Skeletal muscle tissue (tissue), 4 donors: ENCODE measurements at regions not wholly inside any gene's neighbourhood (a gene's known extent, or its start where the extent isn't known, plus 50 kb on each side); places are given as distances from the start of the nearest gene placed in this dataset. TPM values are rescaled to one million over a fixed set of nuclear protein-coding genes. Genes with fewer than 3 reads are reported as not detected.

Experiments used
- H3K27ac ChIP-seq: one replicate; pipeline ENCODE4 v1.7.0; 2013; ENCODE audit warnings: mild to moderate bottlenecking, low read depth, low read length, inconsistent platforms
- H3K27me3 ChIP-seq, 3 donors: one replicate each; pipeline ENCODE4 v1.7.0; 2013; ENCODE audit warnings: low read length in 3 of 3; ENCODE audit not compliant: control insufficient read depth in 3 of 3, insufficient read depth in 3 of 3
- H3K36me3 ChIP-seq, 3 donors: one replicate each; pipeline ENCODE4 v1.7.0; 2013; ENCODE audit warnings: low read length in 3 of 3; ENCODE audit not compliant: control insufficient read depth in 3 of 3, insufficient read depth in 3 of 3
- H3K4me1 ChIP-seq, 3 donors: one replicate each; pipeline ENCODE4 v1.7.0; 2013; ENCODE audit warnings: low read length in 3 of 3, mild to moderate bottlenecking in 3 of 3; ENCODE audit not compliant: control insufficient read depth in 3 of 3, insufficient read depth in 3 of 3
- H3K4me3 ChIP-seq, 3 donors: one replicate each; pipeline ENCODE4 v1.7.0; 2013; ENCODE audit warnings: low read length in 3 of 3
- H3K9ac ChIP-seq, 3 donors: one replicate each; pipeline ENCODE4 v1.7.0; 2013; ENCODE audit warnings: low read length in 3 of 3, mild to moderate bottlenecking in 3 of 3, moderate library complexity in 2 of 3, low read depth in 1 of 3
- H3K9me3 ChIP-seq, 3 donors: one replicate each; pipeline ENCODE4 v1.7.0; 2013; ENCODE audit warnings: low read length in 3 of 3; ENCODE audit not compliant: control insufficient read depth in 3 of 3
- small RNA-seq: library from RNA; depleted of rRNA; stranded (forward); fragments of <200 nt; gene quantifications from one replicate; pipeline ENCODE3, GENCODE V24; 2014
- donor health status: Osteomylitis.

DNA sequence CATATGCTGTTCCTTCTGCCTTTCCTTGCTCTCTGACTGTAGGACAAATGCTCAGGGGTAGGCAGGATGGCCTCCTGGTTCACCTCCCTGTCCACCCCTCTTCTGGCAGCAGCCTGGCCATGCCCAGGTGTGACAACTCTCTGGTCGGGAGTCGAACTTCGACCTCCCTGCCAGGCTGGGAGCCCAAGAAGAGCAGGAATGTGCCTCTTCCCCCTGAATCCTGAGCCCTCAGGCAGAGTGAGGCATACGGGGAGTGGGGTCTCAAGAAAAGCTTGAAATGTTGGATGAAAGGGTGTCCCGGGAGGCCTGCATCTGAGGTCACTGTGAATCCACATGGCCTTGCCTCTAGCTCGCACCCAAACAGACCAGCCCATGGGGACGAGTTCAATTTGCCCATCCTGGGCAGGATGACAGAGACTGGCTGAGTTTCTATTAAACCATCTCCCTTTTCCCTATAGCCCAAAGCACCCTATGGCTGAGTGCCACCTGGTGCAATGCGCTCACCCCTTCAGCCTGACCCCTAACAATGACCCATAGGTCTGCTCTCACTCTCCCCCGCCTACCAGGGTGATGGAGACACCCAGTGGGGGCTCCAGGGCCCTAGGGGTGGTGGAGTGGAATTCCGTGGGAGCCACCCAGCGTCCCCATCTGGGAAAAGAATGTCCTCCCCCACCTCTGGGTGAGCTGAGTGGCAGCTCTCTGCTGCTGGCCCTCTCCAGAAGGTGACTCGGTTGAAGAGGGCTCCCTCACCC, 52.9 kb upstream of the DIO3 start:
- H3K9me3 ChIP-seq, result peaks cover 0 to 5% (median 4%) of the 10 kb centered on the region in 3 donors
- H3K4me3 ChIP-seq, result no peak overlapping the region
- H3K36me3 ChIP-seq, result no peaks in the 10 kb centered on the region
- H3K27me3 ChIP-seq, result peaks cover 3 to 31% (median 31%) of the 10 kb centered on the region in 3 donors
- H3K4me1 ChIP-seq, result peaks cover 0 to 6% (median 2%) of the 10 kb centered on the region in 3 donors
- no peak overlapping the region for H3K9ac ChIP-seq
- no peak overlapping the region for H3K27ac ChIP-seq

DNA sequence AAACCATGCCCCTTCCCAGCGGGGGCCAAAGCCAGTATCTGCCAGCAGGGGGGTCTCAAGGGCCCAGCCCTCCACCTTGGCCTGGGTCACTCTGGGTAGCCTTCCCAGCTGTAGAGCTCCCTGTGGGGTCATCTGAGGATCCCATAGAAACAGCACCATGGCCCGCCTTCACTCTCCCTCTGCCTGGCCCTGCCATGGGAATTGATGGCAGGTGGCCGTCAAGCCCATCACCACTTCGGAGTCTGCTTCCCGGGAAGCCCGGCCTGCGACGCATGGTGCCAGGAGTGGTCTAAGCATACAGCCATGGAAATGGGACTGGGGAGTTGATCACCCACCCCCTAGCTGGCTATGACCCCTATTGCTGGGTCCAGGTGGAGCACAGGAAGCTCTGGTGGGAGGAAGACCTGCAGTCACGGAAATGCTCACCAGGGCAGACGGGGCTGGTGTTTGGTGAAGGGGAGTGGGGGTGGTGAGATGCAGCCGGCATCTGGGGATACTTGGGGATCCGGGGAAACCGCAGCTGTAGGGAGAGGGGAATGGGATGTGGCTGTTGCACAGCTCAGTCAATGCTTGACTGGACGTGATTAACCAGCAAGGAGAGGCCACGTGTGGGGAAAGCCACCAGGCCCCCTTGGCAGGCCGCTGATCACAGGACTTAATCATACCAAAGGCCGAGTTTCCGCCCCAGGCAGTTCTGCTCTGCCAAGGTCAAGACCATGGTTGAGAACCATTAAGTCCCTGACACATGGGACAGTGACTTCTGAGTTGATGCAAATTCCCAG, 52.2 kb upstream of the DIO3 start:
- no peak overlapping the region for H3K4me3 ChIP-seq
- peaks cover 3 to 28% (median 25%) of the 10 kb centered on the region in 3 donors for H3K27me3 ChIP-seq
- no peak overlapping the region for H3K9ac ChIP-seq
- H3K4me1 ChIP-seq, result peaks cover 0 to 6% (median 2%) of the 10 kb centered on the region in 3 donors
- no peak overlapping the region for H3K27ac ChIP-seq
- no peaks in the 10 kb centered on the region for H3K9me3 ChIP-seq
- H3K36me3 ChIP-seq, result no peaks in the 10 kb centered on the region

GRCh38 chr14:101509730-101510371, 51.4 kb upstream of the DIO3 start:
- Histone ChIP-seq H3K9ac (no peak overlapping the region), H3K36me3 (no peaks in the 10 kb centered on the region), H3K4me1 (peaks cover 0 to 6% (median 2%) of the 10 kb centered on the region in 3 donors), H3K27ac (no peak overlapping the region), H3K9me3 (no peaks in the 10 kb centered on the region), H3K27me3 (peaks cover 3 to 29% (median 21%) of the 10 kb centered on the region in 3 donors), H3K4me3 (no peak overlapping the region)

- H3K9ac ChIP-seq, result no peak overlapping the region
- no peak overlapping the region for H3K4me3 ChIP-seq
- H3K27ac ChIP-seq, result no peak overlapping the region
- no peaks in the 10 kb centered on the region for H3K36me3 ChIP-seq
- peaks cover 0 to 4% (median 2%) of the 10 kb centered on the region in 3 donors for H3K9me3 ChIP-seq
- peaks cover 0 to 25% (median 21%) of the 10 kb centered on the region in 3 donors for H3K27me3 ChIP-seq
- H3K4me1 ChIP-seq, result peaks cover 0 to 6% (median 2%) of the 10 kb centered on the region in 3 donors
Observed at GRCh38 chr14:101511199-101511598, 50.1 kb upstream of the DIO3 start.

Small RNA genes lying in the stretch of these regions (small RNA-seq; reads per million reads assigned to genes)
- 25.0 reads per million, percentile 94 among the genes with 10 or more reads in this experiment for gene MIR1185-1
- 3.3 reads per million, percentile 88 among the genes with 10 or more reads in this experiment for gene MIR1185-2
- 0.35 reads per million, percentile 42 among the genes with 10 or more reads in this experiment for gene MIR1193
- 21.5 reads per million, percentile 94 among the genes with 10 or more reads in this experiment for gene MIR1197
- 116 reads per million, percentile 96 among the genes with 10 or more reads in this experiment for gene MIR134
- gene MIR154, result 111 reads per million, percentile 96 among the genes with 10 or more reads in this experiment
- gene MIR299, result 338 reads per million, percentile 97 among the genes with 10 or more reads in this experiment
- not detected for gene MIR300
- gene MIR323A, result 122 reads per million, percentile 96 among the genes with 10 or more reads in this experiment
- 5.5 reads per million, percentile 90 among the genes with 10 or more reads in this experiment for gene MIR323B
- gene MIR329-1, result not detected
- gene MIR329-2, result not detected
- gene MIR369, result 536 reads per million, percentile 98 among the genes with 10 or more reads in this experiment
- gene MIR377, result 209 reads per million, percentile 97 among the genes with 10 or more reads in this experiment
- gene MIR379, result 139 reads per million, percentile 97 among the genes with 10 or more reads in this experiment
- gene MIR380, result 13.0 reads per million, percentile 93 among the genes with 10 or more reads in this experiment
- 38,468 reads per million, percentile 100 among the genes with 10 or more reads in this experiment for gene MIR381
- gene MIR409, result 2,708 reads per million, percentile 99 among the genes with 10 or more reads in this experiment
- gene MIR411, result 10,618 reads per million, percentile 100 among the genes with 10 or more reads in this experiment
- 10.6 reads per million, percentile 92 among the genes with 10 or more reads in this experiment for gene MIR412
- 50.2 reads per million, percentile 95 among the genes with 10 or more reads in this experiment for gene MIR485
- 178 reads per million, percentile 97 among the genes with 10 or more reads in this experiment for gene MIR487A
- gene MIR487B, result 1,049 reads per million, percentile 99 among the genes with 10 or more reads in this experiment
- gene MIR494, result 49.3 reads per million, percentile 95 among the genes with 10 or more reads in this experiment
- gene MIR495, result 262 reads per million, percentile 97 among the genes with 10 or more reads in this experiment
- 22.3 reads per million, percentile 94 among the genes with 10 or more reads in this experiment for gene MIR496
- 160 reads per million, percentile 97 among the genes with 10 or more reads in this experiment for gene MIR539
- gene MIR541, result 443 reads per million, percentile 98 among the genes with 10 or more reads in this experiment
- gene MIR543, result 363 reads per million, percentile 98 among the genes with 10 or more reads in this experiment
- gene MIR544A, result 0.16 reads per million
- gene MIR654, result 3,098 reads per million, percentile 99 among the genes with 10 or more reads in this experiment
- 43.1 reads per million, percentile 95 among the genes with 10 or more reads in this experiment for gene MIR655
- gene MIR656, result 13.4 reads per million, percentile 93 among the genes with 10 or more reads in this experiment
- gene MIR668, result 18.6 reads per million, percentile 93 among the genes with 10 or more reads in this experiment
- 65.6 reads per million, percentile 96 among the genes with 10 or more reads in this experiment for gene MIR758
- 936 reads per million, percentile 98 among the genes with 10 or more reads in this experiment for gene MIR889
- not detected for gene RF00012
- gene RF00181, result 0.21 reads per million
- gene SNORD114-10, result 21.7 reads per million, percentile 94 among the genes with 10 or more reads in this experiment
- gene SNORD114-11, result 30.6 reads per million, percentile 94 among the genes with 10 or more reads in this experiment
- gene SNORD114-12, result 99,140 reads per million, percentile 100 among the genes with 10 or more reads in this experiment
- gene SNORD114-13, result 38.4 reads per million, percentile 95 among the genes with 10 or more reads in this experiment
- gene SNORD114-14, result 587 reads per million, percentile 98 among the genes with 10 or more reads in this experiment
- 349 reads per million, percentile 98 among the genes with 10 or more reads in this experiment for gene SNORD114-15
- gene SNORD114-16, result 0.30 reads per million, percentile 31 among the genes with 10 or more reads in this experiment
- gene SNORD114-17, result 811 reads per million, percentile 98 among the genes with 10 or more reads in this experiment
- 1.3 reads per million, percentile 81 among the genes with 10 or more reads in this experiment for gene SNORD114-18
- 10.9 reads per million, percentile 92 among the genes with 10 or more reads in this experiment for gene SNORD114-19
- 10,716 reads per million, percentile 100 among the genes with 10 or more reads in this experiment for gene SNORD114-20
- 2,703 reads per million, percentile 99 among the genes with 10 or more reads in this experiment for gene SNORD114-21
- gene SNORD114-22, result 18,456 reads per million, percentile 100 among the genes with 10 or more reads in this experiment
- 952 reads per million, percentile 99 among the genes with 10 or more reads in this experiment for gene SNORD114-23
- gene SNORD114-24, result 67.0 reads per million, percentile 96 among the genes with 10 or more reads in this experiment
- gene SNORD114-25, result 7,514 reads per million, percentile 100 among the genes with 10 or more reads in this experiment
- gene SNORD114-26, result not detected
- gene SNORD114-27, result 0.25 reads per million, percentile 19 among the genes with 10 or more reads in this experiment
- gene SNORD114-28, result 2,531 reads per million, percentile 99 among the genes with 10 or more reads in this experiment
- gene SNORD114-29, result 7.6 reads per million, percentile 91 among the genes with 10 or more reads in this experiment
- 0.12 reads per million for gene SNORD114-30
- gene SNORD114-31, result 1.9 reads per million, percentile 85 among the genes with 10 or more reads in this experiment
- 11.1 reads per million, percentile 92 among the genes with 10 or more reads in this experiment for gene SNORD114-5
- 1.1 reads per million, percentile 79 among the genes with 10 or more reads in this experiment for gene SNORD114-6
- not detected for gene SNORD114-7
- 5,060 reads per million, percentile 99 among the genes with 10 or more reads in this experiment for gene SNORD114-9
